Caco-2 (cell line): ENCODE measurements at regions not wholly inside any gene's neighbourhood (a gene's known extent, or its start where the extent isn't known, plus 50 kb on each side); places are given as distances from the start of the nearest gene placed in this dataset.
"Not testable (repeated sequence)": the region's sequence is repeated elsewhere in the genome, so short reads cannot be mapped to it uniquely, and the experiment has no call there.

Experiments used
- BruUV-seq: library from RNA; stranded (reverse); fragments of 400-500 nt; replicated peaks from 2 replicates; lab custom pipeline; 2021; lab: Mats Ljungman, UMichigan
- CTCF ChIA-PET: fragments of 300-600 bp; sonication (Branson Sonifier 250); formaldehyde crosslinking; loops from one replicate; lab custom pipeline; 2022; ENCODE audit warnings: antibody characterized with exemption; lab: Charles Lee
- POLR2A ChIA-PET: fragments of 300-600 bp; sonication (Branson Sonifier 250); formaldehyde crosslinking; loops from one replicate; lab custom pipeline; 2022; ENCODE audit warnings: antibody characterized with exemption; lab: Charles Lee
- DNase-seq, 2 experiments: peaks; one replicate each; pipeline versions ENCODE4 v3.0.0 to v3.0.0-alpha.2; 2020 to 2022
- H3K27me3 ChIP-seq: replicated peaks from 2 replicates; pipeline ENCODE4 v1.6.0; 2011; ENCODE audit warnings: low read length; ENCODE audit not compliant: control insufficient read depth, insufficient read depth
- H3K36me3 ChIP-seq: 2 replicates; pipeline ENCODE4 v1.5.1; 2011; ENCODE audit warnings: low read length; ENCODE audit not compliant: control insufficient read depth, insufficient read depth
- H3K4me1 ChIP-seq: fragments of 250-450 bp; sonication (Bioruptor Pico); 2 replicates; pipeline ENCODE4 v1.5.1; 2020; ENCODE audit warnings: mild to moderate bottlenecking
- H3K4me3 ChIP-seq: 2 replicates; pipeline ENCODE4 v1.5.1; 2011; ENCODE audit warnings: low read depth, mild to moderate bottlenecking, control low read depth, low read length
- H3K9me3 ChIP-seq: fragments of 250-450 bp; sonication (Bioruptor Pico); 2 replicates; pipeline ENCODE4 v1.5.1; 2020; ENCODE audit warnings: mild to moderate bottlenecking, moderate library complexity
- H3K27ac Mint-ChIP-seq: one replicate; pipeline ENCODE4 v1.8.0; 2022; ENCODE audit warnings: mixed read lengths; ENCODE audit not compliant: unreplicated experiment
- H3K27me3 Mint-ChIP-seq: one replicate; pipeline ENCODE4 v1.8.0; 2022; ENCODE audit warnings: mixed read lengths; ENCODE audit not compliant: insufficient read depth, unreplicated experiment
- H3K36me3 Mint-ChIP-seq: one replicate; pipeline ENCODE4 v1.8.0; 2022; ENCODE audit warnings: mild to moderate bottlenecking, mixed read lengths; ENCODE audit not compliant: insufficient read depth, unreplicated experiment
- H3K4me1 Mint-ChIP-seq: one replicate; pipeline ENCODE4 v1.8.0; 2022; ENCODE audit warnings: low read depth, mixed read lengths; ENCODE audit not compliant: unreplicated experiment
- H3K4me3 Mint-ChIP-seq: one replicate; pipeline ENCODE4 v1.8.0; 2022; ENCODE audit warnings: mild to moderate bottlenecking, moderate library complexity, mixed read lengths; ENCODE audit not compliant: unreplicated experiment
- H3K9me3 Mint-ChIP-seq: one replicate; pipeline ENCODE4 v1.8.0; 2022; ENCODE audit warnings: mixed read lengths; ENCODE audit not compliant: unreplicated experiment
- intact Hi-C: fragments of 100-400 bp; cut with micrococcal nuclease; formaldehyde crosslinking; loops from one replicate; pipeline ENCODE4 v1.10.0; 2022; ENCODE audit not compliant: unreplicated experiment
- TF ChIP-seq, protein P1 (sequence below), 2 experiments: fragments of 200-600 bp in 1 of 2; IDR thresholded peaks; 1 replicate in 1 of 2; 2 replicates in 1 of 2; pipeline versions ENCODE4 v1.5.1 to v1.8.0; 2011 to 2022; ENCODE audit warnings: antibody characterized with exemption in 1 of 2, control low read depth in 1 of 2, inconsistent platforms in 1 of 2, low read depth in 1 of 2, low read length in 1 of 2, mild to moderate bottlenecking in 1 of 2, moderate library complexity in 1 of 2; ENCODE audit not compliant: insufficient read depth in 1 of 2, severe bottlenecking in 1 of 2, unreplicated experiment in 1 of 2

DNA sequence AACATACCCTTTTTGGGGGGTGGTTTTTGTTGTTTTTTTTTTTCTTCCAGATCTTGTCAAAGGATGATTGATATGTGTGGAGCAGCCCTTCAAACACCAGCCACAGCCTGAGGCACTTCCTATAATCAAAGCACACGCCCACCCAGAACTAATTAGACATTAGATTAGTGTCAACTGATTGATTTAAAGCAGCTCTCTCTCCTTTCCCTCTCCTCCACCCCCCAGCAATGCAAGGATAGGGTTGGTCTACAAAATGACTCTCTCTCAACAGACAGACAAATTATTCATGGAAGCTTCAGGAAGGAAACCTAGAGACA, 250.3 kb upstream of the SOX9 start:
- Histone ChIP-seq H3K27me3 (no peaks in the 10 kb centered on the region), H3K36me3 (no peaks in the 10 kb centered on the region), H3K4me1 (no peaks in the 10 kb centered on the region), H3K4me3 (no peak overlapping the region), H3K9me3 (no peaks in the 10 kb centered on the region)
- no peak for DNase-seq
- CTCF ChIA-PET = no interaction called here
- H3K27me3 Mint-ChIP-seq = peaks cover 7% of the 10 kb centered on the region
- H3K9me3 Mint-ChIP-seq = no peaks in the 10 kb centered on the region
- no peak overlapping the region for H3K27ac Mint-ChIP-seq
- TF ChIP-seq, protein P1, sequence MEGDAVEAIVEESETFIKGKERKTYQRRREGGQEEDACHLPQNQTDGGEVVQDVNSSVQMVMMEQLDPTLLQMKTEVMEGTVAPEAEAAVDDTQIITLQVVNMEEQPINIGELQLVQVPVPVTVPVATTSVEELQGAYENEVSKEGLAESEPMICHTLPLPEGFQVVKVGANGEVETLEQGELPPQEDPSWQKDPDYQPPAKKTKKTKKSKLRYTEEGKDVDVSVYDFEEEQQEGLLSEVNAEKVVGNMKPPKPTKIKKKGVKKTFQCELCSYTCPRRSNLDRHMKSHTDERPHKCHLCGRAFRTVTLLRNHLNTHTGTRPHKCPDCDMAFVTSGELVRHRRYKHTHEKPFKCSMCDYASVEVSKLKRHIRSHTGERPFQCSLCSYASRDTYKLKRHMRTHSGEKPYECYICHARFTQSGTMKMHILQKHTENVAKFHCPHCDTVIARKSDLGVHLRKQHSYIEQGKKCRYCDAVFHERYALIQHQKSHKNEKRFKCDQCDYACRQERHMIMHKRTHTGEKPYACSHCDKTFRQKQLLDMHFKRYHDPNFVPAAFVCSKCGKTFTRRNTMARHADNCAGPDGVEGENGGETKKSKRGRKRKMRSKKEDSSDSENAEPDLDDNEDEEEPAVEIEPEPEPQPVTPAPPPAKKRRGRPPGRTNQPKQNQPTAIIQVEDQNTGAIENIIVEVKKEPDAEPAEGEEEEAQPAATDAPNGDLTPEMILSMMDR (IDR thresholded peaks at IDR 0.05; ENCODE audit: insufficient read depth in 1 of 2, low read depth in 1 of 2, low read length in 1 of 2, severe bottlenecking in 1 of 2, unreplicated experiment in 1 of 2) = no peak
- intact Hi-C loops = no loop called here
- BruUV-seq = no TSS peak
- no peaks in the 10 kb centered on the region for H3K4me1 Mint-ChIP-seq
- no peaks in the 10 kb centered on the region for H3K36me3 Mint-ChIP-seq
- POLR2A ChIA-PET = no interaction called here
- no peak overlapping the region for H3K4me3 Mint-ChIP-seq

DNA sequence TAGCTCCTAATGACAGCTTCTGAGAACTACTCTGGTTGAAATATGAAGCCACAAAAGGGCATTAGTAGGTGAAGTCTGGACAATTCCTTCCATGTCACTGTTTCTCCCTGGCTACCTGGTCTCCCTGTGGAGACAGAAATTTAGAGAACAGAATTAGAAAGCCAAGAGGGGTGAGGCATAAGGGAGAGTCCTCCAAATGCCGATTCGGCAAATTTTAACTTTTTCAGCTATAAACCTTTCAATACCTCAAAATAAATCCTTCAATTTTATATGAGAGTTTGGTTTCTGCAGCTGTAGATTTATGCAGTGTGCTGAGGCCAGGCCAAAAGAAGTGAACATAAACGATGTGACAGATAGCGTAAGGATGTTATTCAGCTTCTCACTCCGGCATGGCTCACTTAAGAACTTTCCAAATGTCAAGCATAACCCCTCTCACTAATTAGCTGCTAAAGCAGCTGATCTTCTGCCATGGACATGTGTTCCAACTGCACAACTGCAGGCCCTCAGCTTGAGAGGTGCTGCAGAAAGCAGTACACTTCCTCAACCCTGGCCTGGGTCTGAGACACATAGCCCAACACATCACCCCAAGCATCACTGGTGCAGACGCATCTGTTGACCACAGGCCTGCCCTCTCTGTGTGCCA, 247.9 kb upstream of the SOX9 start:
- ChIA-PET CTCF (no interaction called here), POLR2A (no interaction called here)
- Histone ChIP-seq H3K4me3 (no peak overlapping the region), H3K36me3 (no peaks in the 10 kb centered on the region), H3K27me3 (no peaks in the 10 kb centered on the region), H3K4me1 (no peaks in the 10 kb centered on the region), H3K9me3 (no peaks in the 10 kb centered on the region)
- Mint-ChIP-seq H3K4me1 (no peaks in the 10 kb centered on the region), H3K9me3 (no peaks in the 10 kb centered on the region), H3K27me3 (peaks cover 10% of the 10 kb centered on the region), H3K36me3 (no peaks in the 10 kb centered on the region), H3K4me3 (no peak overlapping the region), H3K27ac (no peak overlapping the region)
- BruUV-seq = no TSS peak
- TF ChIP-seq, protein P1 (IDR thresholded peaks at IDR 0.05; ENCODE audit: insufficient read depth in 1 of 2, low read depth in 1 of 2, low read length in 1 of 2, severe bottlenecking in 1 of 2, unreplicated experiment in 1 of 2) = no peak
- intact Hi-C loops = no loop called here
- no peak for DNase-seq

DNA sequence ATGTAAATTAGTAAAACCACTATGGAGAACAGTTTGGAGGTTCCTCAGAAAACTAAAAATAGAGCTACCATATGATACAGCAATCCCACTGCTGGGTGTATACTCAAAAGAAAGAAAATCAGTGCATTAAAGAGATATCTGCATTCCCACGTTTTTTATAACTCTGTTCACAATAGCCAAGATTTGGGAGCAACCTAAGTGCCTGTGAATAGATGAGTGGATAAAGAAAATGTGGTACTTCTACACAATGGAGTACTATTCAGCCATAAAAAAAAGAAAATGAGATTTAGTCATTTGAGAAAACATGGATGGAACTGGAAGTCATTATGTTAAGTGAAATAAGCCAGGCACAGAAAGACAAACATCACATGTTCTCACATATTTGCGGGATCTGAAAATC, 246.0 kb upstream of the SOX9 start:
- H3K4me3 ChIP-seq, H3K27me3 ChIP-seq, intact Hi-C loops, H3K4me1 ChIP-seq, H3K36me3 ChIP-seq, H3K9me3 Mint-ChIP-seq, H3K9me3 ChIP-seq, H3K4me1 Mint-ChIP-seq, H3K4me3 Mint-ChIP-seq, POLR2A ChIA-PET, DNase-seq, CTCF ChIA-PET, H3K27me3 Mint-ChIP-seq, H3K36me3 Mint-ChIP-seq, H3K27ac Mint-ChIP-seq, BruUV-seq: not testable (repeated sequence)

DNA sequence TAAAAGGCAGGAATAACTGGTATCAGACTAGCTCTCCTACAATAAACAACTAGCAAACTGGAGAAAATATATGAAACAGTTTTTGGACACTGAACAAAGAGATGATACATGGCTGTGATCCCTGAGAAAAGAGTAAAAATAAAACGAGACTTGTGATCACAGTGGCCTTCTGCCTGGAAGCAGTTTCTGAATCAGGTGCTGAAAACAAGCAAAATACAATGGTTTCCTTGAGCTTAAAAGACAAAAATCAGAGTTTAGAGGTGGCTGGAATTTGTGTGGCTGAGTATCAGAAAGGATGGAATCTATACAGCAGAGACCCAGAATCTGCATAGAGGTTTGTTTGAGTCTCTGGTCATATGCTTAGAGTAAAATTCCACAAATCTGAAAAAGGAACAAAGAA, 242.5 kb upstream of the SOX9 start:
- no peaks in the 10 kb centered on the region for H3K4me1 Mint-ChIP-seq
- peaks cover 15% of the 10 kb centered on the region for H3K27me3 Mint-ChIP-seq
- TF ChIP-seq, protein P1 (IDR thresholded peaks at IDR 0.05; ENCODE audit: insufficient read depth in 1 of 2, low read depth in 1 of 2, low read length in 1 of 2, severe bottlenecking in 1 of 2, unreplicated experiment in 1 of 2) = no peak
- ChIA-PET CTCF (no interaction called here), POLR2A (no interaction called here)
- H3K9me3 Mint-ChIP-seq = no peaks in the 10 kb centered on the region
- no peak overlapping the region for H3K27ac Mint-ChIP-seq
- no peaks in the 10 kb centered on the region for H3K4me1 ChIP-seq
- DNase-seq = no peak
- no peaks in the 10 kb centered on the region for H3K27me3 ChIP-seq
- no peak overlapping the region for H3K4me3 Mint-ChIP-seq
- no peaks in the 10 kb centered on the region for H3K36me3 ChIP-seq
- H3K36me3 Mint-ChIP-seq = no peaks in the 10 kb centered on the region
- no peaks in the 10 kb centered on the region for H3K9me3 ChIP-seq
- BruUV-seq = no TSS peak
- intact Hi-C loops = no loop called here
- no peak overlapping the region for H3K4me3 ChIP-seq
